GM12891 (cell line): ENCODE measurements at regions not wholly inside any gene's neighbourhood (a gene's known extent, or its start where the extent isn't known, plus 50 kb on each side); places are given as distances from the start of the nearest gene placed in this dataset.

Experiments used
- PAX5 ChIP-seq: IDR thresholded peaks from 2 replicates; pipeline ENCODE4 v1.6.1; 2011; ENCODE audit warnings: low read length, moderate library complexity, mild to moderate bottlenecking; ENCODE audit not compliant: insufficient read depth, severe bottlenecking
- POLR2A ChIP-seq: IDR thresholded peaks from 2 replicates; pipeline ENCODE4 v1.6.1; 2011; ENCODE audit warnings: low read depth, low read length, control low read depth
- POLR2AphosphoS5 ChIP-seq: IDR thresholded peaks from 2 replicates; pipeline ENCODE4 v1.6.1; 2011; ENCODE audit warnings: low read depth, low read length, control low read depth
- SPI1 ChIP-seq: IDR thresholded peaks from 2 replicates; pipeline ENCODE4 v1.6.1; 2011; ENCODE audit warnings: low read depth, low read length, control low read depth
- TAF1 ChIP-seq: IDR thresholded peaks from 2 replicates; pipeline ENCODE4 v1.6.1; 2011; ENCODE audit warnings: low read depth, low read length, control low read depth

- TF ChIP-seq POLR2A (no peak), POLR2AphosphoS5 (no peak), SPI1 (no peak), TAF1 (no peak), PAX5 (no peak)
Measured at GRCh38 chr1:80251171-80251570, 1244.6 kb upstream of the ADGRL4 start.
